ENCODE measurements at regions not wholly inside any gene's neighbourhood (a gene's known extent, or its start where the extent isn't known, plus 50 kb on each side); places are given as distances from the start of the nearest gene placed in this dataset.

- ChIA-PET CTCF (no interaction called here), POLR2A (no interaction called here)
- ATAC-seq (no peak), DNase-seq (no peak)
- H3K4me1 Mint-ChIP-seq: no peaks in the 10 kb centered on the region
- peaks cover 2% of the 10 kb centered on the region for H3K9me3 Mint-ChIP-seq (ENCODE audit: low read depth)
- H3K27me3 Mint-ChIP-seq: no peaks in the 10 kb centered on the region
- H3K36me3 Mint-ChIP-seq (ENCODE audit: low read depth): no peaks in the 10 kb centered on the region
- intact Hi-C loops (cut with DNase I, micrococcal nuclease): no loop called here
- no peak overlapping the region for H3K4me3 Mint-ChIP-seq
- no peak overlapping the region for H3K27ac Mint-ChIP-seq
Observed at GRCh38 chr3:148428862-148429605, 268.7 kb upstream of the AGTR1 start.

- ChIA-PET POLR2A (no interaction called here), CTCF (no interaction called here)
- intact Hi-C loops (cut with DNase I, micrococcal nuclease): no loop called here
- Mint-ChIP-seq H3K4me1 (no peaks in the 10 kb centered on the region), H3K9me3 (ENCODE audit: low read depth) (no peaks in the 10 kb centered on the region), H3K27ac (no peak overlapping the region), H3K36me3 (ENCODE audit: low read depth) (no peaks in the 10 kb centered on the region), H3K4me3 (no peak overlapping the region), H3K27me3 (no peaks in the 10 kb centered on the region)
- ATAC-seq (no peak), DNase-seq (no peak)
Observed at GRCh38 chr3:148433665-148434064, 264.0 kb upstream of the AGTR1 start.

- Mint-ChIP-seq H3K4me1 (no peaks in the 10 kb centered on the region), H3K27ac (no peak overlapping the region)
- intact Hi-C loops (cut with DNase I, micrococcal nuclease): no loop called here
Observed at GRCh38 chr3:148435534-148435933, 262.2 kb upstream of the AGTR1 start.

GRCh38 chr3:148439254-148439822, 258.4 kb upstream of the AGTR1 start:
- Mint-ChIP-seq H3K27ac (no peak overlapping the region), H3K36me3 (ENCODE audit: low read depth) (no peaks in the 10 kb centered on the region), H3K27me3 (no peaks in the 10 kb centered on the region), H3K9me3 (ENCODE audit: low read depth) (no peaks in the 10 kb centered on the region), H3K4me3 (no peak overlapping the region), H3K4me1 (no peaks in the 10 kb centered on the region)
- no peak for ATAC-seq
- CTCF ChIA-PET: no interaction called here
- intact Hi-C loops (cut with DNase I, micrococcal nuclease): no loop called here
- POLR2A ChIA-PET: no interaction called here
- DNase-seq: no peak

More at GRCh38 chr3:148435534-148435933, 262.2 kb upstream of the AGTR1 start:
- ChIA-PET POLR2A (no interaction called here), CTCF (no interaction called here)
- H3K36me3 Mint-ChIP-seq (ENCODE audit: low read depth): no peaks in the 10 kb centered on the region
- H3K4me3 Mint-ChIP-seq: no peak overlapping the region
- H3K9me3 Mint-ChIP-seq (ENCODE audit: low read depth): no peaks in the 10 kb centered on the region
- no peaks in the 10 kb centered on the region for H3K27me3 Mint-ChIP-seq
- no peak for ATAC-seq
- no peak for DNase-seq

- no peaks in the 10 kb centered on the region for H3K4me1 Mint-ChIP-seq
- intact Hi-C loops (cut with DNase I, micrococcal nuclease): no loop called here
- ChIA-PET POLR2A (no interaction called here), CTCF (no interaction called here)
- H3K27me3 Mint-ChIP-seq: no peaks in the 10 kb centered on the region
- H3K27ac Mint-ChIP-seq: no peak overlapping the region
- DNase-seq (no peak), ATAC-seq (no peak)
- H3K4me3 Mint-ChIP-seq: no peak overlapping the region
- H3K36me3 Mint-ChIP-seq (ENCODE audit: low read depth): no peaks in the 10 kb centered on the region
- H3K9me3 Mint-ChIP-seq (ENCODE audit: low read depth): no peaks in the 10 kb centered on the region
Observed at GRCh38 chr3:148441191-148441590, 256.5 kb upstream of the AGTR1 start.

- intact Hi-C loops (cut with DNase I, micrococcal nuclease): no loop called here
- Mint-ChIP-seq H3K36me3 (ENCODE audit: low read depth) (no peaks in the 10 kb centered on the region), H3K27me3 (no peaks in the 10 kb centered on the region)
Observed at GRCh38 chr3:148450819-148451218, 246.9 kb upstream of the AGTR1 start.

GRCh38 chr3:148451969-148452368, 245.7 kb upstream of the AGTR1 start:
- no peak overlapping the region for H3K4me3 Mint-ChIP-seq
- no peaks in the 10 kb centered on the region for H3K4me1 Mint-ChIP-seq
- H3K36me3 Mint-ChIP-seq (ENCODE audit: low read depth): no peaks in the 10 kb centered on the region
- ChIA-PET POLR2A (no interaction called here), CTCF (no interaction called here)
- DNase-seq: no peak
- no peak overlapping the region for H3K27ac Mint-ChIP-seq
- intact Hi-C loops (cut with DNase I, micrococcal nuclease): no loop called here
- no peak for ATAC-seq
- no peaks in the 10 kb centered on the region for H3K27me3 Mint-ChIP-seq
- H3K9me3 Mint-ChIP-seq (ENCODE audit: low read depth): peaks cover 2% of the 10 kb centered on the region

More at GRCh38 chr3:148450819-148451218, 246.9 kb upstream of the AGTR1 start:
- ATAC-seq (no peak), DNase-seq (no peak)
- ChIA-PET POLR2A (no interaction called here), CTCF (interaction anchor here (0.7 kb wide), 1 partner anchor 1563 kb away, joined by 3 read pairs; no protein-coding TSS in a partner anchor)
- Mint-ChIP-seq H3K4me1 (no peaks in the 10 kb centered on the region), H3K27ac (no peak overlapping the region), H3K9me3 (ENCODE audit: low read depth) (peaks cover 2% of the 10 kb centered on the region), H3K4me3 (no peak overlapping the region)

- ChIA-PET CTCF (no interaction called here), POLR2A (no interaction called here)
- H3K27ac Mint-ChIP-seq: no peak overlapping the region
- DNase-seq (no peak), ATAC-seq (no peak)
- peaks cover 2% of the 10 kb centered on the region for H3K9me3 Mint-ChIP-seq (ENCODE audit: low read depth)
- H3K36me3 Mint-ChIP-seq (ENCODE audit: low read depth): no peaks in the 10 kb centered on the region
- no peak overlapping the region for H3K4me3 Mint-ChIP-seq
- intact Hi-C loops (cut with DNase I, micrococcal nuclease): no loop called here
- H3K4me1 Mint-ChIP-seq: no peaks in the 10 kb centered on the region
- H3K27me3 Mint-ChIP-seq: no peaks in the 10 kb centered on the region
Observed at GRCh38 chr3:148453781-148454191, 243.9 kb upstream of the AGTR1 start.

- H3K4me3 Mint-ChIP-seq: no peak overlapping the region
- H3K27ac Mint-ChIP-seq: no peak overlapping the region
- ChIA-PET POLR2A (no interaction called here), CTCF (no interaction called here)
- ATAC-seq (no peak), DNase-seq (no peak)
- intact Hi-C loops (cut with DNase I, micrococcal nuclease): no loop called here
- no peaks in the 10 kb centered on the region for H3K36me3 Mint-ChIP-seq (ENCODE audit: low read depth)
- H3K4me1 Mint-ChIP-seq: no peaks in the 10 kb centered on the region
- H3K9me3 Mint-ChIP-seq (ENCODE audit: low read depth): peaks cover 2% of the 10 kb centered on the region
- no peaks in the 10 kb centered on the region for H3K27me3 Mint-ChIP-seq
Observed at GRCh38 chr3:148455098-148455497, 242.6 kb upstream of the AGTR1 start.

GRCh38 chr3:148457886-148458285, 239.8 kb upstream of the AGTR1 start:
- H3K27ac Mint-ChIP-seq: no peak overlapping the region
- no peaks in the 10 kb centered on the region for H3K4me1 Mint-ChIP-seq
- DNase-seq: no peak
- ATAC-seq: no peak
- no peaks in the 10 kb centered on the region for H3K36me3 Mint-ChIP-seq (ENCODE audit: low read depth)
- H3K27me3 Mint-ChIP-seq: no peaks in the 10 kb centered on the region
- no peak overlapping the region for H3K4me3 Mint-ChIP-seq
- ChIA-PET POLR2A (no interaction called here), CTCF (no interaction called here)
- intact Hi-C loops (cut with DNase I, micrococcal nuclease): no loop called here
- peaks cover 2% of the 10 kb centered on the region for H3K9me3 Mint-ChIP-seq (ENCODE audit: low read depth)

- H3K9me3 Mint-ChIP-seq (ENCODE audit: low read depth): no peaks in the 10 kb centered on the region
- no peaks in the 10 kb centered on the region for H3K27me3 Mint-ChIP-seq
- ATAC-seq (no peak), DNase-seq (no peak)
- H3K36me3 Mint-ChIP-seq (ENCODE audit: low read depth): no peaks in the 10 kb centered on the region
- ChIA-PET POLR2A (no interaction called here), CTCF (interaction anchor here (1.0 kb wide), 2 partner anchors 9 to 11 kb away, joined by 3 read pairs; no protein-coding TSS in a partner anchor)
- H3K4me1 Mint-ChIP-seq: no peaks in the 10 kb centered on the region
- no peak overlapping the region for H3K4me3 Mint-ChIP-seq
- intact Hi-C loops (cut with DNase I, micrococcal nuclease): no loop called here
- H3K27ac Mint-ChIP-seq: no peak overlapping the region
Observed at GRCh38 chr3:148459931-148460513, 237.7 kb upstream of the AGTR1 start.

GRCh38 chr3:148460686-148461085, 237.0 kb upstream of the AGTR1 start:
- POLR2A ChIA-PET: no interaction called here
- intact Hi-C loops (cut with DNase I, micrococcal nuclease): no loop called here
- H3K27me3 Mint-ChIP-seq: no peaks in the 10 kb centered on the region

More at GRCh38 chr3:148460686-148461085, 237.0 kb upstream of the AGTR1 start:
- Mint-ChIP-seq H3K27ac (no peak overlapping the region), H3K4me3 (no peak overlapping the region), H3K9me3 (ENCODE audit: low read depth) (no peaks in the 10 kb centered on the region), H3K36me3 (ENCODE audit: low read depth) (no peaks in the 10 kb centered on the region), H3K4me1 (no peaks in the 10 kb centered on the region)
- no peak for DNase-seq
- CTCF ChIA-PET: no interaction called here
- ATAC-seq: no peak

All from activated CD4-positive, alpha-beta T cell treated with anti-CD3 and anti-CD28 coated beads for 36 hours (primary cell).